Caco-2 (cell line): ENCODE measurements at regions not wholly inside any gene's neighbourhood (a gene's known extent, or its start where the extent isn't known, plus 50 kb on each side); places are given as distances from the start of the nearest gene placed in this dataset.
"Not testable (repeated sequence)": the region's sequence is repeated elsewhere in the genome, so short reads cannot be mapped to it uniquely, and the experiment has no call there.

Experiments
- BruUV-seq: library from RNA; stranded (reverse); fragments of 400-500 nt; replicated peaks from 2 replicates; lab custom pipeline; 2021; lab: Mats Ljungman, UMichigan
- CTCF ChIA-PET: fragments of 300-600 bp; sonication (Branson Sonifier 250); formaldehyde crosslinking; loops from one replicate; lab custom pipeline; 2022; ENCODE audit warnings: antibody characterized with exemption; lab: Charles Lee
- POLR2A ChIA-PET: fragments of 300-600 bp; sonication (Branson Sonifier 250); formaldehyde crosslinking; loops from one replicate; lab custom pipeline; 2022; ENCODE audit warnings: antibody characterized with exemption; lab: Charles Lee
- DNase-seq, 2 experiments: peaks; one replicate each; pipeline versions ENCODE4 v3.0.0 to v3.0.0-alpha.2; 2020 to 2022
- H3K27me3 ChIP-seq: replicated peaks from 2 replicates; pipeline ENCODE4 v1.6.0; 2011; ENCODE audit warnings: low read length; ENCODE audit not compliant: control insufficient read depth, insufficient read depth
- H3K36me3 ChIP-seq: 2 replicates; pipeline ENCODE4 v1.5.1; 2011; ENCODE audit warnings: low read length; ENCODE audit not compliant: control insufficient read depth, insufficient read depth
- H3K4me1 ChIP-seq: fragments of 250-450 bp; sonication (Bioruptor Pico); 2 replicates; pipeline ENCODE4 v1.5.1; 2020; ENCODE audit warnings: mild to moderate bottlenecking
- H3K4me3 ChIP-seq: 2 replicates; pipeline ENCODE4 v1.5.1; 2011; ENCODE audit warnings: low read depth, mild to moderate bottlenecking, control low read depth, low read length
- H3K9me3 ChIP-seq: fragments of 250-450 bp; sonication (Bioruptor Pico); 2 replicates; pipeline ENCODE4 v1.5.1; 2020; ENCODE audit warnings: mild to moderate bottlenecking, moderate library complexity
- H3K27ac Mint-ChIP-seq: one replicate; pipeline ENCODE4 v1.8.0; 2022; ENCODE audit warnings: mixed read lengths; ENCODE audit not compliant: unreplicated experiment
- H3K27me3 Mint-ChIP-seq: one replicate; pipeline ENCODE4 v1.8.0; 2022; ENCODE audit warnings: mixed read lengths; ENCODE audit not compliant: insufficient read depth, unreplicated experiment
- H3K36me3 Mint-ChIP-seq: one replicate; pipeline ENCODE4 v1.8.0; 2022; ENCODE audit warnings: mild to moderate bottlenecking, mixed read lengths; ENCODE audit not compliant: insufficient read depth, unreplicated experiment
- H3K4me1 Mint-ChIP-seq: one replicate; pipeline ENCODE4 v1.8.0; 2022; ENCODE audit warnings: low read depth, mixed read lengths; ENCODE audit not compliant: unreplicated experiment
- H3K4me3 Mint-ChIP-seq: one replicate; pipeline ENCODE4 v1.8.0; 2022; ENCODE audit warnings: mild to moderate bottlenecking, moderate library complexity, mixed read lengths; ENCODE audit not compliant: unreplicated experiment
- H3K9me3 Mint-ChIP-seq: one replicate; pipeline ENCODE4 v1.8.0; 2022; ENCODE audit warnings: mixed read lengths; ENCODE audit not compliant: unreplicated experiment
- intact Hi-C: fragments of 100-400 bp; cut with micrococcal nuclease; formaldehyde crosslinking; loops from one replicate; pipeline ENCODE4 v1.10.0; 2022; ENCODE audit not compliant: unreplicated experiment
- TF ChIP-seq, protein P1 (sequence below), 2 experiments: fragments of 200-600 bp in 1 of 2; IDR thresholded peaks; 1 replicate in 1 of 2; 2 replicates in 1 of 2; pipeline versions ENCODE4 v1.5.1 to v1.8.0; 2011 to 2022; ENCODE audit warnings: antibody characterized with exemption in 1 of 2, control low read depth in 1 of 2, inconsistent platforms in 1 of 2, low read depth in 1 of 2, low read length in 1 of 2, mild to moderate bottlenecking in 1 of 2, moderate library complexity in 1 of 2; ENCODE audit not compliant: insufficient read depth in 1 of 2, severe bottlenecking in 1 of 2, unreplicated experiment in 1 of 2

DNA sequence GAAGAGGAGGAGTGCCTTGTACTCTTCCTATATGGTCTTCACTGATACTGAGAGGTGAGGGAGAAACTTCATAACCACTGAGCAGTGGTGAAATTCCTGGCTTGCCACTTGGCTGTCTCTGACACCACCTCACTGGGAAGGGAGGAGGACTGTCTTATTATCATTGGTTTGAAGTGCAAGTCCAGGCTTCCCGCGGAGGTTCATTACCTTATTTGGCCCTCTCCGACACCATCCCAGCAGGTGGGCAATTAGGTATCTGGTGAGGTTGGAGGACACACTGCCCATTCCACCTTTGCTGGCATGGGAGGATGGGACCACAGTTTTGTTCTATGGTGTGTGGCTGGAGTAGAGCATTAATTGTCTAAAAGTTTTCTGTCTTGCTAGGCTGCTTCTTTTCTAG, 206.1 kb downstream of the LHFPL1 start:
- POLR2A ChIA-PET: no interaction called here
- no TSS peak for BruUV-seq
- no peak overlapping the region for H3K27ac Mint-ChIP-seq
- CTCF ChIA-PET: no interaction called here
- no peaks in the 10 kb centered on the region for H3K4me1 Mint-ChIP-seq
- H3K36me3 Mint-ChIP-seq: no peaks in the 10 kb centered on the region
- H3K4me3 Mint-ChIP-seq: no peak overlapping the region
- H3K9me3 ChIP-seq: no peaks in the 10 kb centered on the region
- intact Hi-C loops: no loop called here
- TF ChIP-seq, protein P1, sequence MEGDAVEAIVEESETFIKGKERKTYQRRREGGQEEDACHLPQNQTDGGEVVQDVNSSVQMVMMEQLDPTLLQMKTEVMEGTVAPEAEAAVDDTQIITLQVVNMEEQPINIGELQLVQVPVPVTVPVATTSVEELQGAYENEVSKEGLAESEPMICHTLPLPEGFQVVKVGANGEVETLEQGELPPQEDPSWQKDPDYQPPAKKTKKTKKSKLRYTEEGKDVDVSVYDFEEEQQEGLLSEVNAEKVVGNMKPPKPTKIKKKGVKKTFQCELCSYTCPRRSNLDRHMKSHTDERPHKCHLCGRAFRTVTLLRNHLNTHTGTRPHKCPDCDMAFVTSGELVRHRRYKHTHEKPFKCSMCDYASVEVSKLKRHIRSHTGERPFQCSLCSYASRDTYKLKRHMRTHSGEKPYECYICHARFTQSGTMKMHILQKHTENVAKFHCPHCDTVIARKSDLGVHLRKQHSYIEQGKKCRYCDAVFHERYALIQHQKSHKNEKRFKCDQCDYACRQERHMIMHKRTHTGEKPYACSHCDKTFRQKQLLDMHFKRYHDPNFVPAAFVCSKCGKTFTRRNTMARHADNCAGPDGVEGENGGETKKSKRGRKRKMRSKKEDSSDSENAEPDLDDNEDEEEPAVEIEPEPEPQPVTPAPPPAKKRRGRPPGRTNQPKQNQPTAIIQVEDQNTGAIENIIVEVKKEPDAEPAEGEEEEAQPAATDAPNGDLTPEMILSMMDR (IDR thresholded peaks at IDR 0.05; ENCODE audit: insufficient read depth in 1 of 2, low read depth in 1 of 2, low read length in 1 of 2, severe bottlenecking in 1 of 2, unreplicated experiment in 1 of 2): no peak
- no peaks in the 10 kb centered on the region for H3K4me1 ChIP-seq
- no peaks in the 10 kb centered on the region for H3K9me3 Mint-ChIP-seq
- no peaks in the 10 kb centered on the region for H3K27me3 ChIP-seq
- H3K36me3 ChIP-seq: no peaks in the 10 kb centered on the region
- H3K4me3 ChIP-seq: no peak overlapping the region
- no peak for DNase-seq
- H3K27me3 Mint-ChIP-seq: peaks cover 13% of the 10 kb centered on the region

DNA sequence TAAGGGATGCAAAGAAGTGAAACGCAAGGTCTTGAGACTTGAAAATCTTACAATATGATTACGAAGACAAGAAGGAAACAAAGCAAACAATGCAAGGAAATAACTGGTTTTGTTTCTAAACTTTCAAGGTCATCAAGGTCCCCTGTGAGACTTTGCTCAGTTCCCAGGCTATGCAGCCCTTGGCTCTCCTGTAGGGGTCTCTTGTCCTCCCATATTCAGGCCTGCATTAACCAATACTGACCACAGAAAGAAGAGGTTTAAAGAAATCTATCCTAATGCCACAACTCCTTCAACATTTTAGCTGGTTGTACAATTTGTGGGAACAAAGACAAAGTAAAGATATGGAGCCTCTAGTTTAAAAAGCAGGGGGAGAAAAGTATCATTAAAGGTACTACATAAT, 209.2 kb downstream of the LHFPL1 start:
- no peaks in the 10 kb centered on the region for H3K9me3 Mint-ChIP-seq
- H3K4me1 ChIP-seq: no peaks in the 10 kb centered on the region
- no peaks in the 10 kb centered on the region for H3K4me1 Mint-ChIP-seq
- intact Hi-C loops: no loop called here
- no peaks in the 10 kb centered on the region for H3K9me3 ChIP-seq
- H3K27me3 ChIP-seq: no peaks in the 10 kb centered on the region
- peaks cover 8% of the 10 kb centered on the region for H3K27me3 Mint-ChIP-seq
- no peak overlapping the region for H3K4me3 Mint-ChIP-seq
- H3K27ac Mint-ChIP-seq: no peak overlapping the region
- no TSS peak for BruUV-seq
- ChIA-PET CTCF (no interaction called here), POLR2A (no interaction called here)
- H3K4me3 ChIP-seq: no peak overlapping the region
- TF ChIP-seq, protein P1 (IDR thresholded peaks at IDR 0.05; ENCODE audit: insufficient read depth in 1 of 2, low read depth in 1 of 2, low read length in 1 of 2, severe bottlenecking in 1 of 2, unreplicated experiment in 1 of 2): no peak
- H3K36me3 Mint-ChIP-seq: no peaks in the 10 kb centered on the region
- no peaks in the 10 kb centered on the region for H3K36me3 ChIP-seq
- DNase-seq: no peak

DNA sequence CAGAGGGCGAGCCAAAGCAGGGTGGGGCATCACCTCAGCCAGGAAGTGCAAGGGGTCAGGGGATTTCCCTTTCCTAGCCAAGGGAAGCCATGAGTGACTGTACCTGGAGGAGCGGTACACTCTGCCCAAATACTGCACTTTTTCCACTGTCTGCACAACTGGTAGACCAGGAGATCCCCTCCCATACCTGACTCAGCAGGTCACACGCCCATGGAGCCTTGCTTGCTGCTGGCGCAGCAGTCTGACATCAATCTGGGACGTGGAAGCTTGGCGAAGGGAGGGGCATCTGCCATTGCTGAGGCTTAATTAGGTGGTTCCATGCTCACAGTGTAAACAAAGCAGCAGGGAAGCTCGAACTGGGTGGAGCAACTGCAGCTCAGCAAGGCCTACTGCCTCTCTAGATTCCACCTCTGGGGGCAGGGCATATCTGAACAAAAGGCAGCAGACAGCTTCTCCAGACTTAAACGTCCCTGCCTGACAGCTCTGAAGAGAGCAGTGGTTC, 217.7 kb downstream of the LHFPL1 start:
- POLR2A ChIA-PET, H3K9me3 ChIP-seq, CTCF ChIA-PET, H3K9me3 Mint-ChIP-seq, H3K27me3 Mint-ChIP-seq, DNase-seq, H3K4me1 Mint-ChIP-seq, H3K36me3 ChIP-seq, H3K36me3 Mint-ChIP-seq, H3K4me1 ChIP-seq, BruUV-seq, H3K4me3 ChIP-seq, H3K27ac Mint-ChIP-seq, intact Hi-C loops, H3K27me3 ChIP-seq, H3K4me3 Mint-ChIP-seq: not testable (repeated sequence)

DNA sequence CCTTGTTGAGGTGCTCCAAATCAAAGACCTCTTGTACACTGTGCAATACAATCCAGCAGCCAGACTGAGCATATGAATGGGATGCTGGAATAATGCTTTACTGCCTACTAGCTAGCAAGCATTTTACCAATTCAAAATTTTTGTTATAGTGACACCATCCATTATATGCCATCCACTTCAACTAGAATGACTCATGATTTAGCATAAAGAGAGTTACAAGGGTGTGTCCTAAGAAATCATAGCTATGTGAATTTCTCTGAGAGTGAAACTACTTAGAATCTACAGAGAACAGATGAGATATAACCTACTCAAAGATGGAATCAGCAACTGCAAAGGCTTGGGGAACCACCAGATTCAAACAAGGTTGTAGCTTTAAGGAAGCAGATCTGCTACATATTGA, 221.9 kb downstream of the LHFPL1 start:
- Mint-ChIP-seq H3K9me3 (no peaks in the 10 kb centered on the region), H3K4me1 (no peaks in the 10 kb centered on the region), H3K27me3 (no peaks in the 10 kb centered on the region), H3K27ac (no peak overlapping the region), H3K4me3 (no peak overlapping the region), H3K36me3 (no peaks in the 10 kb centered on the region)
- no peak for DNase-seq
- POLR2A ChIA-PET: no interaction called here
- no peaks in the 10 kb centered on the region for H3K27me3 ChIP-seq
- no peaks in the 10 kb centered on the region for H3K36me3 ChIP-seq
- intact Hi-C loops: no loop called here
- H3K4me1 ChIP-seq: no peaks in the 10 kb centered on the region
- no peak overlapping the region for H3K4me3 ChIP-seq
- TF ChIP-seq, protein P1 (IDR thresholded peaks at IDR 0.05; ENCODE audit: insufficient read depth in 1 of 2, low read depth in 1 of 2, low read length in 1 of 2, severe bottlenecking in 1 of 2, unreplicated experiment in 1 of 2): no peak
- no TSS peak for BruUV-seq
- H3K9me3 ChIP-seq: no peaks in the 10 kb centered on the region
- CTCF ChIA-PET: no interaction called here
